ENCODE measurements at regions not wholly inside any gene's neighbourhood (a gene's known extent, or its start where the extent isn't known, plus 50 kb on each side); places are given as distances from the start of the nearest gene placed in this dataset.
"Not testable (repeated sequence)": the region's sequence is repeated elsewhere in the genome, so short reads cannot be mapped to it uniquely, and the experiment has no call there.

DNA sequence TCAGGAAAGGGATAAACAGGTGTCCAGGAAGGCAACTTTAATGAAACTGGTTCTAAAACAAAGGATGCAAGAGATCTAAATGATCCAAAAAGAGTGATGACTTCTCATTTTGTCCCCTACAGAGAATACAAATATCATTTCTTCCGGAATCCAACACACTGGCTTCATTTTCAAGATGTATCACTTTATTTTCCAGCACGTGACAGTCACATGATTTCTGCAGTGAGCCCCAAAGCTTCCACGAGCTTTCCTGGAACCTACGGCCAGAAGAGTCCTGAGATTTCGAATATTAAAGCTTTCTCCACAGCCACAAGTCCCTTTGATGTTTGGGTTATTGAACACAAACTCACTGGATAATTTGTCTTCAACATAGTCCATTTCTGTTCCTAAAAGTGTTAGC is 198.0 kb downstream of the LRRC70 start:
- not testable (repeated sequence) for H3K36me3 ChIP-seq (ENCODE audit: control insufficient read depth, insufficient read depth, low read length); H3K4me1 ChIP-seq (ENCODE audit: control insufficient read depth, insufficient read depth, low read length); H3K4me3 ChIP-seq (ENCODE audit: low read depth, low read length); H3K9me3 ChIP-seq (ENCODE audit: control insufficient read depth, insufficient read depth, low read length); H3K27me3 ChIP-seq (ENCODE audit: control insufficient read depth, insufficient read depth, low read length); DNase-seq (ENCODE audit: low read depth in 4 of 6, low spot score in 6 of 6); H3K27ac ChIP-seq (ENCODE audit: low read depth, low read length)
- no CpG with 5 or more reads among the region's 5 CpGs for WGBS (ENCODE audit: insufficient coverage)

DNA sequence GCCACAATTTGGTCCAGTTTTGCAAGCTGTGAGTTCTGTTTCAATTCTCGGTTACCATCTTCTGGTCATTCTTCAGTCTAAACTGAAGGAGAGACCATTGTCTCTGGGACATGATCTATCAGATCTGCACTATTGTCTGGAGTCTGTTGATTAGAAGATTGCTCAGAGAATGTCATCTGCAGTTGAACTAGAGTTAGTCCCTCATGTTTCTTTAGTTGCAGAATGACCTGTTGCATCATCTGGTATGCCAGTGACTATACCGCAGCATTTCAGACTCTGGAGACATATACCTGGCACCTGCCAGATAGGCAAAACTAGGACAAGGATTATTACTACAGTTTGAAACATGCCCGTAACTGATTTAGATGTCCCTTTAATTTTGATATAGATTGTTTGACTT is 194.8 kb downstream of the LRRC70 start:
- Histone ChIP-seq H3K27ac (ENCODE audit: low read depth, low read length) (no peak overlapping the region), H3K4me3 (ENCODE audit: low read depth, low read length) (no peak overlapping the region), H3K9me3 (ENCODE audit: control insufficient read depth, insufficient read depth, low read length) (no peaks in the 10 kb centered on the region), H3K4me1 (ENCODE audit: control insufficient read depth, insufficient read depth, low read length) (no peaks in the 10 kb centered on the region), H3K27me3 (ENCODE audit: control insufficient read depth, insufficient read depth, low read length) (no peaks in the 10 kb centered on the region), H3K36me3 (ENCODE audit: control insufficient read depth, insufficient read depth, low read length) (no peaks in the 10 kb centered on the region)
- 100% methylated on average over 2 of the region's 3 CpGs for WGBS (ENCODE audit: insufficient coverage)
- DNase-seq (ENCODE audit: low read depth in 4 of 6, low spot score in 6 of 6), result no peak

DNA sequence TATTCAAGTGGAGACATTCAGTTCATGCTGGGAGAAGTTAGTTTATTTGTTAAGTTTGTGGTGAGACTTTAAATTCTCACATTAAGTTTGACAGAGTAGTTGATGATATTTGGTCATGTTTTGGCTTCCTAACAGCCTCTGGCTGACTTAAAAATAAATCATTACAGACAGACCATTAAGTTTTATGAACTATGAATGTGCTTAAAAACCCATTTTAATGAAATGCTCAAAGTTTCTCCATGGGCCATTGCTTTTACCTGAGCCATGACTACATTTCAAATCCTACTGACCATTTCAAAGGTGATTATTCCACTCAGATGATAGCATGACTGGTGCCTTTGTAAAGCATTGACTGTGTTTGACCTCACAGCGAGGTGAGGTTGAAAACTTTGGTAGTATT is 192.7 kb downstream of the LRRC70 start:
- WGBS (ENCODE audit: insufficient coverage), result no CpG with 5 or more reads among the region's 1 CpG
- Histone ChIP-seq H3K27me3 (ENCODE audit: control insufficient read depth, insufficient read depth, low read length) (no peaks in the 10 kb centered on the region), H3K27ac (ENCODE audit: low read depth, low read length) (no peak overlapping the region), H3K4me1 (ENCODE audit: control insufficient read depth, insufficient read depth, low read length) (no peaks in the 10 kb centered on the region), H3K9me3 (ENCODE audit: control insufficient read depth, insufficient read depth, low read length) (no peaks in the 10 kb centered on the region), H3K36me3 (ENCODE audit: control insufficient read depth, insufficient read depth, low read length) (no peaks in the 10 kb centered on the region), H3K4me3 (ENCODE audit: low read depth, low read length) (no peak overlapping the region)
- peak in 1 of 6 donors; percentile 19 for DNase-seq (ENCODE audit: low read depth in 4 of 6, low spot score in 6 of 6)

- WGBS (ENCODE audit: insufficient coverage), result no CpG with 5 or more reads among the region's 1 CpG
- no peak for DNase-seq (ENCODE audit: low read depth in 4 of 6, low spot score in 6 of 6)
Observed at GRCh38 chr5:62767650-62768049, 189.0 kb downstream of the LRRC70 start.

DNA sequence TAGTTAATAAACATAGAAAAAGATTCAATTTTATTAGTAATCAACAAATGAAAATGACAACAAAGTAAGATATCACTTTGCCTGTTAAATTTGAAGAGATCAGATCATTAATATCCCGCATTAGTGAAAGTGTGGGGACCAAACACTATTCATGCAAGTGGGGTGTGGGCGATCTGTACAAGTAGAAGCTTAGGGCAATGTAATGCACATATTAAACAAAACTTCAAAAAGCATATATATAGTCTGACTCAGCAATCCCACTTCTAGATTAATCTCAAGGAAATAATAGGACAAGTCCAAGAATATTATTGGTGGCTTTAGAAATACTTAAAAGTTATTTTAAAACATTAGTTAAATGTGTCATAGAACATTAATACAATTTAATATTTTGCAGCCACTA is 188.5 kb downstream of the LRRC70 start:
- no peak overlapping the region for H3K27ac ChIP-seq (ENCODE audit: low read depth, low read length)
- H3K27me3 ChIP-seq (ENCODE audit: control insufficient read depth, insufficient read depth, low read length), result no peaks in the 10 kb centered on the region
- no peak overlapping the region for H3K4me3 ChIP-seq (ENCODE audit: low read depth, low read length)
- H3K36me3 ChIP-seq (ENCODE audit: control insufficient read depth, insufficient read depth, low read length), result no peaks in the 10 kb centered on the region
- no peak for DNase-seq (ENCODE audit: low read depth in 4 of 6, low spot score in 6 of 6)
- no peaks in the 10 kb centered on the region for H3K9me3 ChIP-seq (ENCODE audit: control insufficient read depth, insufficient read depth, low read length)
- H3K4me1 ChIP-seq (ENCODE audit: control insufficient read depth, insufficient read depth, low read length), result no peaks in the 10 kb centered on the region
- WGBS (ENCODE audit: insufficient coverage), result no CpG with 5 or more reads among the region's 2 CpGs

More at GRCh38 chr5:62767650-62768049, 189.0 kb downstream of the LRRC70 start:
- no peaks in the 10 kb centered on the region for H3K4me1 ChIP-seq (ENCODE audit: control insufficient read depth, insufficient read depth, low read length)
- H3K27me3 ChIP-seq (ENCODE audit: control insufficient read depth, insufficient read depth, low read length), result no peaks in the 10 kb centered on the region
- H3K4me3 ChIP-seq (ENCODE audit: low read depth, low read length), result no peak overlapping the region
- H3K9me3 ChIP-seq (ENCODE audit: control insufficient read depth, insufficient read depth, low read length), result no peaks in the 10 kb centered on the region
- H3K27ac ChIP-seq (ENCODE audit: low read depth, low read length), result no peak overlapping the region
- H3K36me3 ChIP-seq (ENCODE audit: control insufficient read depth, insufficient read depth, low read length), result no peaks in the 10 kb centered on the region

DNA sequence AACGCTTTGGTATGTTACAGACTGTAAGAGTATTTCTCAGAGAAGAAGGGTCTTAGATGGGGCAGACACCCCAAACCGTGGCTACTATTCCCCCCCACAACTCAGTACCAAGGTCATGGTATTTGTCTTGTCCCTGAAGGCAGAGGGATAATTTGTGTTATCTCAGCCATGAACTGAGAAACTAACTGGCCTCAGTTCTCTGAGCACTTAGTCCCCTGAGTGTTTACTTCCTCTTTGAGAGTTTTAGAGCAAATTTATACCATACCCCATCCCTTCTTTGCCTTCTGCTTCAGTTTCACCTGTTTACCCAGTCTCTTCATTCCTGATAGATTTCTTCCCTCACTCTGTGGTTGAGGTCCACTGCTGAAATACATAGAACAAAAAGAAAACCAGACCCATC is 183.9 kb downstream of the LRRC70 start:
- DNase-seq (ENCODE audit: low read depth in 4 of 6, low spot score in 6 of 6), result no peak
- Histone ChIP-seq H3K36me3 (ENCODE audit: control insufficient read depth, insufficient read depth, low read length) (no peaks in the 10 kb centered on the region), H3K4me3 (ENCODE audit: low read depth, low read length) (no peak overlapping the region), H3K27ac (ENCODE audit: low read depth, low read length) (no peak overlapping the region), H3K9me3 (ENCODE audit: control insufficient read depth, insufficient read depth, low read length) (no peaks in the 10 kb centered on the region), H3K27me3 (ENCODE audit: control insufficient read depth, insufficient read depth, low read length) (no peaks in the 10 kb centered on the region), H3K4me1 (ENCODE audit: control insufficient read depth, insufficient read depth, low read length) (no peaks in the 10 kb centered on the region)
- no CpG with 5 or more reads among the region's 2 CpGs for WGBS (ENCODE audit: insufficient coverage)

DNA sequence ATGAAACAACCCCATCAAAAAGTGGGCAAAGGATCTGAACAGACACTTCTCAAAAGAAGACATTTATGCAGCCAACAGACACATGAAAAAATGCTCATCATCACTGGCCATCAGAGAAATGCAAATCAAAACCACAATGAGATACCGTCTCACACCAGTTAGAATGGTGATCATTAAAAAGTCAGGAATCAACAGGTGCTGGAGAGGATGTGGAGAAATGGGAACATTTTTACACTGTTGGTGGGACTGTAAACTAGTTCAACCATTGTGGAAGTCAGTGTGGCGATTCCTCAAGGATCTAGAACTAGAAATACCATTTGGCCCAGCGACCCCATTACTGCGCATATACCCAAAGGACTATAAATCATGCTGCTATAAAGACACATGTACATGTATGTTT is 179.1 kb downstream of the LRRC70 start:
- not testable (repeated sequence) for H3K4me1 ChIP-seq (ENCODE audit: control insufficient read depth, insufficient read depth, low read length); H3K4me3 ChIP-seq (ENCODE audit: low read depth, low read length); H3K27ac ChIP-seq (ENCODE audit: low read depth, low read length); H3K9me3 ChIP-seq (ENCODE audit: control insufficient read depth, insufficient read depth, low read length); H3K27me3 ChIP-seq (ENCODE audit: control insufficient read depth, insufficient read depth, low read length); DNase-seq (ENCODE audit: low read depth in 4 of 6, low spot score in 6 of 6); H3K36me3 ChIP-seq (ENCODE audit: control insufficient read depth, insufficient read depth, low read length)
- WGBS (ENCODE audit: insufficient coverage), result no CpG with 5 or more reads among the region's 4 CpGs

DNA sequence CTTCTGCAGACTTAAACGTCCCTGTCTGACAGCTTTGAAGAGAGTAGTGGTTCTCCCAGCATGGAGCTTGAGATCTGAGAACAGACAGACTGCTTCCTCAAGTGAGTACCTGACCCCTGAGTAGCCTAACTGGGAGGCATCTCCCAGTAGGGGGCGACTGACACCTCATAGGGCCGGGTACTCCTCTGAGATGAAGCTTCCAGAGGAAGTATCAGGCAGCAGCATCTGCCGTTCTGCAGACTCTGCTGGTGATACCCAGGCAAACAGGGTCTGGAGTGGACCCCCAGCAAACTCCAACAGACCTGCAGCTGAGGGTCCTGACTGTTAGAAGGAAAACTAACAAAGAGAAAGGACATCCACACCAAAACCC is 174.4 kb downstream of the LRRC70 start:
- not testable (repeated sequence) for H3K9me3 ChIP-seq (ENCODE audit: control insufficient read depth, insufficient read depth, low read length); DNase-seq (ENCODE audit: low read depth in 4 of 6, low spot score in 6 of 6); H3K27me3 ChIP-seq (ENCODE audit: control insufficient read depth, insufficient read depth, low read length); H3K36me3 ChIP-seq (ENCODE audit: control insufficient read depth, insufficient read depth, low read length); H3K27ac ChIP-seq (ENCODE audit: low read depth, low read length); H3K4me3 ChIP-seq (ENCODE audit: low read depth, low read length); H3K4me1 ChIP-seq (ENCODE audit: control insufficient read depth, insufficient read depth, low read length)
- WGBS (ENCODE audit: insufficient coverage), result 40% methylated on average over 1 of the region's 4 CpGs

DNA sequence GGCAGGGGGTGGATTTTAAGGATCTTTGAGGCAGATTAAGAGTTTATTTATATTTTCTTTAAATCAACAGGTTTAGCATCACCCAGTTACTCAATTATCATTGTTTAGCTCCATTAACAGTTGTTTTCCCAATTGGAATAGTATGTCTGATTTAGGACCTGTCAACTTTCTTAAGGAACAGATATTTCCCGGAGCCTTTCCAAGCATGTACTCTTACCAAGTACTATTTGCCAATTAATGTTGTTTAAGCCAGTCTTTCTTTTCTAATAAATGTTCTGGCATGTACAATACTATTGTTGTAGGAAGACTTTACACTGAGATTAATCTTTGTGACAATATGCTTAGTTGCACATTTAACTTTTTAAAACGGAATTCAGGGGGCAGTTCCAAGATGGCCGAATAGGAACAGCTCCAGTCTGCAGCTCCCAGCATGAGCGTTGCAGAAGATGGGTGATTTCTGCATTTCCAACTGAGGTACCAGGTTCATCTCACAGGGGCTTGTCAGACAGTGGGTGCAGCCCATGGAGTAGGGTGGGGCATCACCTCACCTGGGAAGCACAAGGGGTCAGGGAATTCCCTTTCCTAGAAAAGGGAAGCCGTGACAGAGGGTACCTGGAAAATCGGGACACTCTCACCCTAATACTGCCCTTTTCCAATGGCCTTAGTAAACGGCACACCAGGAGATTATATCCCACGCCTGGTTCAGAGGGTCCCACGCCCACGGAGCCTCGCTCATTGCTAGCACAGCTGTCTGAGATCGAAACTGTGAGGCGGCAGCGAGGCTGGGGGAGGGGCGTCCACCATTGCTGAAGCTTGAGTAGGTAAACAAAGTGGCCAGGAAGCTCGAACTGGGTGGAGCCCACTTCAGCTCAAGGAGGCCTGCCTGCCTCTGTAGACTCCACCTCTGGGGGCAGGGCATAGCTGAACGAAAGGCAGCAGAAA is 173.7 kb downstream of the LRRC70 start:
- not testable (repeated sequence) for H3K4me1 ChIP-seq (ENCODE audit: control insufficient read depth, insufficient read depth, low read length); H3K9me3 ChIP-seq (ENCODE audit: control insufficient read depth, insufficient read depth, low read length); H3K27me3 ChIP-seq (ENCODE audit: control insufficient read depth, insufficient read depth, low read length); DNase-seq (ENCODE audit: low read depth in 4 of 6, low spot score in 6 of 6); H3K36me3 ChIP-seq (ENCODE audit: control insufficient read depth, insufficient read depth, low read length); H3K4me3 ChIP-seq (ENCODE audit: low read depth, low read length); H3K27ac ChIP-seq (ENCODE audit: low read depth, low read length)
- whole genome bisulfite sequencing (ENCODE audit: insufficient coverage), result 94% methylated on average over 12 of the region's 17 CpGs

- no peaks in the 10 kb centered on the region for H3K9me3 ChIP-seq (ENCODE audit: control insufficient read depth, insufficient read depth, low read length)
- DNase-seq (ENCODE audit: low read depth in 4 of 6, low spot score in 6 of 6), result no peak
- 80% methylated on average over 1 of the region's 2 CpGs for WGBS (ENCODE audit: insufficient coverage)
- no peaks in the 10 kb centered on the region for H3K4me1 ChIP-seq (ENCODE audit: control insufficient read depth, insufficient read depth, low read length)
- no peak overlapping the region for H3K27ac ChIP-seq (ENCODE audit: low read depth, low read length)
- no peaks in the 10 kb centered on the region for H3K36me3 ChIP-seq (ENCODE audit: control insufficient read depth, insufficient read depth, low read length)
- H3K4me3 ChIP-seq (ENCODE audit: low read depth, low read length), result no peak overlapping the region
- H3K27me3 ChIP-seq (ENCODE audit: control insufficient read depth, insufficient read depth, low read length), result no peaks in the 10 kb centered on the region
Observed at GRCh38 chr5:62742207-62742606, 163.6 kb downstream of the LRRC70 start.

All from spinal cord (tissue), 9 donors.